K562 (cell line): ENCODE measurements at regions not wholly inside any gene's neighbourhood (a gene's known extent, or its start where the extent isn't known, plus 50 kb on each side); places are given as distances from the start of the nearest gene placed in this dataset.

Experiments used
- SMAD4 ChIP-seq: fragments of 250-450 bp; sonication (Bioruptor Pico); conservative IDR thresholded peaks from 2 replicates; pipeline ENCODE4 v1.8.0; 2021; ENCODE audit warnings: inconsistent platforms, mild to moderate bottlenecking, moderate library complexity
- ZNF165 ChIP-seq: fragments of 250-450 bp; sonication (Bioruptor Pico); IDR thresholded peaks from 2 replicates; pipeline ENCODE4 v1.4.0; 2020; ENCODE audit warnings: borderline replicate concordance
- TF ChIP-seq, protein P1 (sequence below), 3 experiments: IDR thresholded peaks in 2 of 3; conservative IDR thresholded peaks in 1 of 3; 2 replicates each; pipeline ENCODE4 v1.5.1; 2011 to 2012; ENCODE audit warnings: low read length in 3 of 3, mild to moderate bottlenecking in 3 of 3, control low read depth in 2 of 3, improper control_type of control experiment in 1 of 3, inconsistent platforms in 1 of 3, low read depth in 1 of 3, mixed read lengths in 1 of 3, moderate library complexity in 1 of 3; ENCODE audit not compliant: insufficient read depth in 2 of 3
- TF ChIP-seq, protein P2 (sequence below): fragments of 450-650 bp; IDR thresholded peaks from 2 replicates; pipeline ENCODE4 v1.6.1; 2016; ENCODE audit warnings: low read depth, mild to moderate bottlenecking, moderate library complexity

DNA sequence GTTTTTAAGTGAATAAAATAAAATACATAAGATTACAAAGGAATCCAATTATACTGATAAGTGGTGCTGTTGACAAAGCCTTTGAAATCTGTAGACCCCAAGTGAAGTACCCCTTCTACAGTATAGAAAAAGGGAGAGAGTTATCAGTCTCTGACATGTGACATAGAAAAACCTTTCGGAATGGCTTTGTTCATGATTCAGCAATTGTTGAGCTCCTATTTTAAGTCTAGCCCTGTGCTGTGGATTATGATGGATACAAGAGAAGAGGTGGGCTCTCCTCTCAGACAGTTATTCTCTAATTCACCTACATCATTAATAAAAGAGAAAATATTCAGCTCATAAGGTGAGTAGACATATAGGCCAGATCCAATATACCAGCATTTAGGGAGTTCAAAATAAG lies 53.3 kb upstream of the ITPKB start:
- TF ChIP-seq SMAD4 (CRISPR knock-in tag) (no peak), ZNF165 (no peak)
- TF ChIP-seq, protein P1, sequence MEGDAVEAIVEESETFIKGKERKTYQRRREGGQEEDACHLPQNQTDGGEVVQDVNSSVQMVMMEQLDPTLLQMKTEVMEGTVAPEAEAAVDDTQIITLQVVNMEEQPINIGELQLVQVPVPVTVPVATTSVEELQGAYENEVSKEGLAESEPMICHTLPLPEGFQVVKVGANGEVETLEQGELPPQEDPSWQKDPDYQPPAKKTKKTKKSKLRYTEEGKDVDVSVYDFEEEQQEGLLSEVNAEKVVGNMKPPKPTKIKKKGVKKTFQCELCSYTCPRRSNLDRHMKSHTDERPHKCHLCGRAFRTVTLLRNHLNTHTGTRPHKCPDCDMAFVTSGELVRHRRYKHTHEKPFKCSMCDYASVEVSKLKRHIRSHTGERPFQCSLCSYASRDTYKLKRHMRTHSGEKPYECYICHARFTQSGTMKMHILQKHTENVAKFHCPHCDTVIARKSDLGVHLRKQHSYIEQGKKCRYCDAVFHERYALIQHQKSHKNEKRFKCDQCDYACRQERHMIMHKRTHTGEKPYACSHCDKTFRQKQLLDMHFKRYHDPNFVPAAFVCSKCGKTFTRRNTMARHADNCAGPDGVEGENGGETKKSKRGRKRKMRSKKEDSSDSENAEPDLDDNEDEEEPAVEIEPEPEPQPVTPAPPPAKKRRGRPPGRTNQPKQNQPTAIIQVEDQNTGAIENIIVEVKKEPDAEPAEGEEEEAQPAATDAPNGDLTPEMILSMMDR (IDR thresholded peaks at IDR 0.05 in 2 of 3, conservative IDR thresholded peaks at IDR 0.05 in 1 of 3; ENCODE audit: insufficient read depth in 2 of 3, low read depth in 1 of 3, low read length in 3 of 3) = no peak
- TF ChIP-seq, protein P2, sequence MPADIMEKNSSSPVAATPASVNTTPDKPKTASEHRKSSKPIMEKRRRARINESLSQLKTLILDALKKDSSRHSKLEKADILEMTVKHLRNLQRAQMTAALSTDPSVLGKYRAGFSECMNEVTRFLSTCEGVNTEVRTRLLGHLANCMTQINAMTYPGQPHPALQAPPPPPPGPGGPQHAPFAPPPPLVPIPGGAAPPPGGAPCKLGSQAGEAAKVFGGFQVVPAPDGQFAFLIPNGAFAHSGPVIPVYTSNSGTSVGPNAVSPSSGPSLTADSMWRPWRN = no peak
